COR-L47 (cell line): ENCODE measurements at regions not wholly inside any gene's neighbourhood (a gene's known extent, or its start where the extent isn't known, plus 50 kb on each side); places are given as distances from the start of the nearest gene placed in this dataset.
"Not testable (repeated sequence)": the region's sequence is repeated elsewhere in the genome, so short reads cannot be mapped to it uniquely, and the experiment has no call there.

Source experiments
- DNase-seq: peaks from one replicate; lab custom pipeline; 2025; lab: John Stamatoyannopoulos, UW

GRCh38 chr7:68707958-68708357 is 890.3 kb upstream of the AUTS2 start:
- DNase-seq = no peak

GRCh38 chr7:68712956-68713495 is 885.2 kb upstream of the AUTS2 start:
- DNase-seq = no peak

- not testable (repeated sequence) for DNase-seq
Measured at GRCh38 chr7:68714135-68714534, 884.1 kb upstream of the AUTS2 start.

GRCh38 chr7:68715907-68716306 is 882.4 kb upstream of the AUTS2 start:
- no peak for DNase-seq

- DNase-seq = no peak
Measured at GRCh38 chr7:68717176-68717575, 881.1 kb upstream of the AUTS2 start.

GRCh38 chr7:68718097-68718551 is 880.2 kb upstream of the AUTS2 start:
- DNase-seq = no peak

GRCh38 chr7:68720697-68721096 is 877.6 kb upstream of the AUTS2 start:
- no peak for DNase-seq

- no peak for DNase-seq
Measured at GRCh38 chr7:68722044-68722443, 876.2 kb upstream of the AUTS2 start.

GRCh38 chr7:68724965-68725364 is 873.3 kb upstream of the AUTS2 start:
- no peak for DNase-seq

- no peak for DNase-seq
Measured at GRCh38 chr7:68725843-68726785, 872.2 kb upstream of the AUTS2 start.

- not testable (repeated sequence) for DNase-seq
Measured at GRCh38 chr7:68728720-68729119, 869.6 kb upstream of the AUTS2 start.

- DNase-seq = no peak
Measured at GRCh38 chr7:68729371-68729770, 868.9 kb upstream of the AUTS2 start.

- DNase-seq = peak; percentile 25
Measured at GRCh38 chr7:68730194-68730593, 868.1 kb upstream of the AUTS2 start.

- DNase-seq = peak; percentile 89
Measured at GRCh38 chr7:68730964-68731363, 867.3 kb upstream of the AUTS2 start.

GRCh38 chr7:68733219-68734153 is 864.8 kb upstream of the AUTS2 start:
- no peak for DNase-seq

- DNase-seq = no peak
Measured at GRCh38 chr7:68734431-68734830, 863.8 kb upstream of the AUTS2 start.

- DNase-seq = no peak
Measured at GRCh38 chr7:68739306-68739705, 859.0 kb upstream of the AUTS2 start.

GRCh38 chr7:68744036-68744435 is 854.2 kb upstream of the AUTS2 start:
- no peak for DNase-seq

- no peak for DNase-seq
Measured at GRCh38 chr7:68748934-68749900, 849.1 kb upstream of the AUTS2 start.

GRCh38 chr7:68752485-68753178 is 845.6 kb upstream of the AUTS2 start:
- no peak for DNase-seq
